ENCODE measurements at regions not wholly inside any gene's neighbourhood (a gene's known extent, or its start where the extent isn't known, plus 50 kb on each side); places are given as distances from the start of the nearest gene placed in this dataset.

GRCh38 chrX:33465137-33465536 lies 253.8 kb upstream of the DMD start:
- DNase-seq (no peak), ATAC-seq (no peak)
- Mint-ChIP-seq H3K27ac (no peak overlapping the region), H3K4me1 (no peaks in the 10 kb centered on the region), H3K4me3 (no peak overlapping the region), H3K9me3 (peaks cover 3% of the 10 kb centered on the region), H3K36me3 (ENCODE audit: low read depth) (no peaks in the 10 kb centered on the region), H3K27me3 (no peaks in the 10 kb centered on the region)

DNA sequence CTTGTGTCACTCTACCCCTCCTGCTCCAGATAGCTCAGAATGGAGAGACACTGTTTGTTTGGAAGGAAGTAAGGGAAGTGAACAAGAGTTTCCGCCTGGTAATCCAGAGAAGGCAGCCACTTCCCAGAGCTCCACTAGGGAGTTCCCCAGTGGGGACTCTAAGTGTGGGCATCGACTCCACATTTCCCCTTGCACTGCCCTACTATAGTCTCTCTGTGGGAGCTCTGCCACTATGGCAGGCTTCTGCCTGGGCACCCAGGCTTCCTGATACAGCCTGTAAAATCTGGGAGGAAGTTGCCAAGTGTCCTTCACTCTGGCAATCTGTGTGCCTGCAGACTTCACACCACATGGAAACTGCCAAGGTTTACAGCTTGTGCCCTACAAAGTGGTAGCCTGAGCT lies 245.8 kb upstream of the DMD start:
- Mint-ChIP-seq H3K36me3 (ENCODE audit: low read depth) (no peaks in the 10 kb centered on the region), H3K27ac (no peak overlapping the region), H3K27me3 (no peaks in the 10 kb centered on the region), H3K4me1 (no peaks in the 10 kb centered on the region), H3K4me3 (no peak overlapping the region), H3K9me3 (peaks cover 9% of the 10 kb centered on the region)
- DNase-seq = no peak
- ATAC-seq = no peak

- ATAC-seq (no peak), DNase-seq (no peak)
- Mint-ChIP-seq H3K9me3 (no peaks in the 10 kb centered on the region), H3K4me3 (no peak overlapping the region), H3K27me3 (no peaks in the 10 kb centered on the region), H3K4me1 (no peaks in the 10 kb centered on the region), H3K27ac (no peak overlapping the region), H3K36me3 (ENCODE audit: low read depth) (no peaks in the 10 kb centered on the region)
These were observed 235.9 kb upstream of the DMD start for GRCh38 chrX:33447285-33447684.

DNA sequence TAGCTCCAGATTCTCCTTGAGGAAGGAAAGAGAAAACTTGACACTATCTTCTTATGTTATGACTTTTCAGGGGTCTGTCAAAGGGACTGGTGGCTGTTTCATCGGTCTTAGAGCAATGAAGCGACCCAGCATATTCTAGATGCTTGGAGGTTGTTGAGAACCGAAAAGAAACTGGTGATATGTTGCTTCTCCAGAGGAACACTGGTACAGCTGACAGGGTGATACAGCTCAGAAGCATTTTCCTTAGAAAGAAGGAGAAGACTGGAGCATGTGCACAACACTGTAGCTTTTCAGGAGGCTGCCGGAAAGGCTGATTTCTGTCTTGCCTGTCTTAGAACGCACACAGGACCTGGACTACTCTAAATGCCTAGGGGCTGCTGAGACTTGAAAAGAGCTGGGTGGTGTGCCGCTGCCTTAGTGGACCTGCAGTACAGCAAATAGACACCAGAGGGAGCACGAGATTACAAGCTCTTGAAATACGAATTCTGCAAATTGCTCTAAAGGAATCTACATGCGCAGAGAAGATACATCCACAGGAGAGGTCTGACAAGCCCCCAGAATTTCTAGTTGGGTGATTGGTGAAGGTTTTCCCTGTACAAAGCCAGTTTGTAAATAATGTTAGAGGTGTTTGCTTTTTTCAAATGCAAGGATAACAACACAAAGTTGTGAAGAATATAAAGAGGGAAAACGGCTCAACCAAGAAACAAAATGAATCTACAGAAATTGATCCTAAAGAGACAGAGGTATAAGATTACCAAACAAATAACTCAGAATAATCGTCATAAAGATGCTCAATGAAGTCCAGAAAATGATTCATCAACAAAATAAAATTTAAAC lies 223.1 kb upstream of the DMD start:
- no peak overlapping the region for H3K4me3 Mint-ChIP-seq
- no peak overlapping the region for H3K27ac Mint-ChIP-seq
- no peaks in the 10 kb centered on the region for H3K36me3 Mint-ChIP-seq (ENCODE audit: low read depth)
- H3K4me1 Mint-ChIP-seq = no peaks in the 10 kb centered on the region
- no peak for ATAC-seq
- no peaks in the 10 kb centered on the region for H3K27me3 Mint-ChIP-seq
- DNase-seq = peak; percentile 17
- H3K9me3 Mint-ChIP-seq = no peaks in the 10 kb centered on the region

DNA sequence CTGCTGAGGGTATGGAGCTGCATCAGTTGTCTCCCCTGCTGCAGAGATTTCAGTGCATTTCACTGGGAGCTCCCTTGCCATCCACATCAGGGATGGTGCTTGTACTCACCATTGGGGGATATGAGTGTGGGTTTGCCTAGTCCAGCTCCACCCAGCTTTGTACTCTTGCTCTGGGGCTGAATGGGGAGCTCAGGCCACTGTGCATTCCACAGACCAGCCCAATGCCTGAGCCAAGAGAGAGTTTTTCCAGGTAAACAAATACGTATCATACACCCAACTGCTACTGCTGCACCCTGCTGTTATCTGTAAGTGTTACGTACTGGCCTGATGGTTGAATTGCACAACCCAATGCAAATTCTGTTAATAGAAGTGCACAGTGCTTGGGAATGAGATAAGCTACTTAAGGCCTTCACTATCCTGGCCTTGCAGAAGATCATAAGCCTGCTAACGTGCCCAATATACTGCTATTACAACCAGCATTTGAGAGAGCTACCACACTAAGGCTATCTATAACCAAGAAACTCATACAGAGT lies 205.0 kb upstream of the DMD start:
- Mint-ChIP-seq H3K36me3 (ENCODE audit: low read depth) (no peaks in the 10 kb centered on the region), H3K9me3 (no peaks in the 10 kb centered on the region), H3K4me1 (no peaks in the 10 kb centered on the region), H3K27ac (no peak overlapping the region), H3K4me3 (no peak overlapping the region), H3K27me3 (no peaks in the 10 kb centered on the region)
- ATAC-seq (no peak), DNase-seq (no peak)

- Mint-ChIP-seq H3K27me3 (no peaks in the 10 kb centered on the region), H3K9me3 (no peaks in the 10 kb centered on the region), H3K36me3 (ENCODE audit: low read depth) (no peaks in the 10 kb centered on the region), H3K4me1 (no peaks in the 10 kb centered on the region), H3K27ac (no peak overlapping the region), H3K4me3 (no peak overlapping the region)
- no peak for ATAC-seq
- DNase-seq = no peak
These were observed 204.1 kb upstream of the DMD start for GRCh38 chrX:33415459-33415858.

- Mint-ChIP-seq H3K4me1 (no peaks in the 10 kb centered on the region), H3K9me3 (no peaks in the 10 kb centered on the region), H3K4me3 (no peak overlapping the region), H3K36me3 (ENCODE audit: low read depth) (no peaks in the 10 kb centered on the region), H3K27ac (no peak overlapping the region), H3K27me3 (no peaks in the 10 kb centered on the region)
- DNase-seq = no peak
- ATAC-seq = no peak
These were observed 174.2 kb upstream of the DMD start for GRCh38 chrX:33385546-33385945.

DNA sequence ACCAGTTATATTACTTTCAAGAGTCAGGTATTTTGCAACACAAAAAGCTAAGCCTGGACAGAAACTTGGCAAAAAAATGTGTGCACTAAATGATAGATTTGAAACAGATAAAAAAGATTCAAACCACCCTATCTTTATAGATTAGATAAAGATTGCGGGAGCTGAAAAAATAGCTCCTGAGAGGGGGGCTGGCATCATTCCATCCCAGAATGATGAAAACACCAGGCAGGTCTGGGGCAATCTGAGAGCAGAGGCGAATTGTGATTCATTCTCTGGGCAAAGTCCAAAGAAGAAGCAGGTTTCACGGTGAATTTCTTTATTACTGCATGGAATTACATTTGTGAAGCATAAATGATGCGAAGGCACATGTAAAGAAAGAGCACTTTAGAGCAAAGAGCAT lies 168.5 kb upstream of the DMD start:
- H3K27me3 Mint-ChIP-seq = no peaks in the 10 kb centered on the region
- ATAC-seq (no peak), DNase-seq (no peak)
- no peaks in the 10 kb centered on the region for H3K36me3 Mint-ChIP-seq (ENCODE audit: low read depth)
- no peak overlapping the region for H3K27ac Mint-ChIP-seq
- H3K4me3 Mint-ChIP-seq = no peak overlapping the region
- H3K9me3 Mint-ChIP-seq = peaks cover 6% of the 10 kb centered on the region
- H3K4me1 Mint-ChIP-seq = no peaks in the 10 kb centered on the region

DNA sequence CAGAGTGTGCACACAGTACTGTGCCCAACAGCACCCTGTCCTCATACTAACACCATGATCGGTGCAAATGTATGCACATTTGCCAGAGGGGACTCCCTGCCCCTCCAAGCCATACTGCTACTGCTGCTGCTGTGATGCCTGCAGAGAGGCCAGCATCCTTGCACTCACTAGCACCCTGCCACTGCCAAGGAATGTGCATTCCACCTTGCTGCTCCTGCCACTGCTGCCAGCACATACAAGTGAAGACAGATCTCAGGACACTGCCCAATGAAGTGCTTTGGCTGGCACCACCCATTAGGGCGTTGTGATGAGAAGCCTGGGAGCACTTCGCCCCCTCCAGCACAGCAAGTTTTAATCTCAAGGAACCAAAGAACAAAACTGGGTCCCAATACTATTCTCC lies 146.3 kb upstream of the DMD start:
- Mint-ChIP-seq H3K27me3 (no peaks in the 10 kb centered on the region), H3K4me3 (no peak overlapping the region), H3K9me3 (no peaks in the 10 kb centered on the region), H3K27ac (no peak overlapping the region), H3K4me1 (no peaks in the 10 kb centered on the region), H3K36me3 (ENCODE audit: low read depth) (no peaks in the 10 kb centered on the region)
- ATAC-seq (no peak), DNase-seq (no peak)

DNA sequence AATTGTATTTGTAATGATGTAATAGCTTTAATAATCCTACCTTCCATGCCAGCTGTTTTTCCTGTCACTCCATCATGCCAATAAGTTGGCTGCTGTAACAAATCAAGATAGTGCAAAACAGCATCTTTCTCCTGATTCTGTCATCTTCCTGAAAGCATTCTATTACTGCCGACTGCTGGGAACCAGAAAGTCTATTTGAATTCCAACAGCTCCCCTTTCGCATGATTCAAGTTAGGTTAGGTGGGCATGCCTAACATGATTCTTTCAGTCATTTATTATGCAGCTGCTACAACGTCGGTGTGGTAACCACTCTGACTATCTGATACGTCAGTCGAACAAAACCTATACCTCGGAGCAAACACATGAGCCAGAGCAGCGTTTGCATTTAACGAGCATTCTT lies 127.9 kb upstream of the DMD start:
- DNase-seq (no peak), ATAC-seq (no peak)
- Mint-ChIP-seq H3K9me3 (no peaks in the 10 kb centered on the region), H3K4me1 (no peaks in the 10 kb centered on the region), H3K36me3 (ENCODE audit: low read depth) (no peaks in the 10 kb centered on the region), H3K27me3 (no peaks in the 10 kb centered on the region), H3K27ac (no peak overlapping the region), H3K4me3 (no peak overlapping the region)

- H3K4me1 Mint-ChIP-seq = no peaks in the 10 kb centered on the region
These were observed 125.4 kb upstream of the DMD start for GRCh38 chrX:33336783-33337182.

GRCh38 chrX:33333271-33333670 lies 121.9 kb upstream of the DMD start:
- Mint-ChIP-seq H3K36me3 (ENCODE audit: low read depth) (no peaks in the 10 kb centered on the region), H3K27me3 (no peaks in the 10 kb centered on the region), H3K27ac (no peak overlapping the region), H3K9me3 (no peaks in the 10 kb centered on the region), H3K4me1 (no peaks in the 10 kb centered on the region), H3K4me3 (no peak overlapping the region)
- DNase-seq (no peak), ATAC-seq (no peak)

More at GRCh38 chrX:33336783-33337182, 125.4 kb upstream of the DMD start:
- H3K9me3 Mint-ChIP-seq = no peaks in the 10 kb centered on the region
- H3K27ac Mint-ChIP-seq = no peak overlapping the region
- DNase-seq (no peak), ATAC-seq (no peak)
- H3K4me3 Mint-ChIP-seq = no peak overlapping the region
- no peaks in the 10 kb centered on the region for H3K36me3 Mint-ChIP-seq (ENCODE audit: low read depth)
- no peaks in the 10 kb centered on the region for H3K27me3 Mint-ChIP-seq

GRCh38 chrX:33330798-33331197 lies 119.4 kb upstream of the DMD start:
- no peak for ATAC-seq
- no peak overlapping the region for H3K27ac Mint-ChIP-seq

DNA sequence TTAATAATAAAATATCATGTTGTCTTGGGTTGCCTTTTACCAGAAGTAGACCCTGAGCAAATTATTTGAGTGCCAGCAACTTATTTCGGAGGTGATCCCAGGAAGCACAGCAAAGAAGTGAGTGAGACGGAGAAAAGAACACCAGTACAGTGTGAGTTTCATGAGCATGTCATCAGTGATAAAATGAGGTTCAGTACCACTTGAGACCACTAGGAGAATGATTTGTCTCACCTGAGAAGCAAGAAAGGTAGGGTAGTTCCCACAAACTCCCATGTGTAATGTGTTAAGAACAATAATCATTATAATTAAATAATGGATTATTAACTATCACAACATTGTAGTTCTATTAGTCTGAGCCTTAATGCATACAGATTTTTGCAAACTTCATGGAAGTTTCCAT lies 112.8 kb upstream of the DMD start:
- ATAC-seq = no peak
- no peak for DNase-seq
- Mint-ChIP-seq H3K4me1 (no peaks in the 10 kb centered on the region), H3K27ac (no peak overlapping the region), H3K36me3 (ENCODE audit: low read depth) (no peaks in the 10 kb centered on the region), H3K27me3 (no peaks in the 10 kb centered on the region), H3K4me3 (no peak overlapping the region), H3K9me3 (no peaks in the 10 kb centered on the region)

More at GRCh38 chrX:33330798-33331197, 119.4 kb upstream of the DMD start:
- DNase-seq = no peak
- Mint-ChIP-seq H3K27me3 (no peaks in the 10 kb centered on the region), H3K4me1 (no peaks in the 10 kb centered on the region), H3K4me3 (no peak overlapping the region), H3K9me3 (no peaks in the 10 kb centered on the region), H3K36me3 (ENCODE audit: low read depth) (no peaks in the 10 kb centered on the region)

DNA sequence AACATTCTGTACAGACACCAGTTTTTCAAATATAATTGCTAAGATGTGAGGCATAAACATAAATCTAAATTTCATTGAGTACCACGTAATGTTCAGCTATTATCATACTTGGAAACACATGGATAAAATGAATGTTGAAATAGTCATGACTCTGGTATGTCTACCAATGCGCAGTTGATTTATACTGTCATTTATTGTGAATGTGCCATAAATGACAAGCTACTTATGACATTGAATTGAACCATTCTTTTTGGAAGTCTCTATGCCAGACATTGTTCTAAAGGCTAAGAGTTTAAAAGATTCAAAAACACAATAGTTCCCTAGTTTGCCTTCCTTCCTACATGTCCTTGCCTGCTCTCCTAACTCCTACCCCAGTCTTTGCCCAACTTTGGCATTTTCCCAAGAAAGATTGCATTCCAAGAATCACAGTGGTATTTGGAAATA lies 96.6 kb upstream of the DMD start:
- H3K27me3 Mint-ChIP-seq = no peaks in the 10 kb centered on the region
- no peaks in the 10 kb centered on the region for H3K4me1 Mint-ChIP-seq
- no peak overlapping the region for H3K27ac Mint-ChIP-seq
- no peak overlapping the region for H3K4me3 Mint-ChIP-seq
- H3K9me3 Mint-ChIP-seq = no peaks in the 10 kb centered on the region
- no peak for DNase-seq
- ATAC-seq = no peak
- H3K36me3 Mint-ChIP-seq (ENCODE audit: low read depth) = no peaks in the 10 kb centered on the region

Measured in activated naive CD8-positive, alpha-beta T cell treated with anti-CD3 and anti-CD28 coated beads, Interleukin-2, amount 50 U/mL, for 24 hours (primary cell).